ENCODE measurements at regions not wholly inside any gene's neighbourhood (a gene's known extent, or its start where the extent isn't known, plus 50 kb on each side); places are given as distances from the start of the nearest gene placed in this dataset.
"Not testable (repeated sequence)": the region's sequence is repeated elsewhere in the genome, so short reads cannot be mapped to it uniquely, and the experiment has no call there.

GRCh38 chr4:9715271-9715670 lies 66.2 kb upstream of the DRD5 start:
- not testable (repeated sequence) for TF ChIP-seq CTCF (IDR thresholded peaks at IDR 0.05); POLR2A (IDR thresholded peaks at IDR 0.05; ENCODE audit: low read depth)
